ENCODE measurements at regions not wholly inside any gene's neighbourhood (a gene's known extent, or its start where the extent isn't known, plus 50 kb on each side); places are given as distances from the start of the nearest gene placed in this dataset.

GRCh38 chr5:9920697-9921096 is 290.5 kb upstream of the TAS2R1 start:
- TF ChIP-seq SMC3 (IDR thresholded peaks at IDR 0.05; ENCODE audit: low read depth, low read length) = no peak
- no peak for TF ChIP-seq CTCF (conservative IDR thresholded peaks at IDR 0.05; ENCODE audit: low read depth, low read length)
- TF ChIP-seq POLR2A (IDR thresholded peaks at IDR 0.05; ENCODE audit: low read depth, low read length) = no peak
- no peak for TF ChIP-seq MAZ (IDR thresholded peaks at IDR 0.05; ENCODE audit: borderline replicate concordance, low read depth, low read length)
- TF ChIP-seq ELK1 (IDR thresholded peaks at IDR 0.05; ENCODE audit: borderline replicate concordance, low read depth, low read length) = no peak
- TF ChIP-seq RCOR1 (IDR thresholded peaks at IDR 0.05; ENCODE audit: insufficient replicate concordance, low read length) = no peak

Measured in IMR-90 (cell line).